GM18858 (cell line): ENCODE measurements at regions not wholly inside any gene's neighbourhood (a gene's known extent, or its start where the extent isn't known, plus 50 kb on each side); places are given as distances from the start of the nearest gene placed in this dataset.
"Not testable (repeated sequence)": the region's sequence is repeated elsewhere in the genome, so short reads cannot be mapped to it uniquely, and the experiment has no call there.

Source experiments
- ATAC-seq: cut with Tn5 transposase; IDR thresholded peaks from one replicate; pipeline ENCODE4 v1.9.1; 2021; ENCODE audit not compliant: unreplicated experiment

DNA sequence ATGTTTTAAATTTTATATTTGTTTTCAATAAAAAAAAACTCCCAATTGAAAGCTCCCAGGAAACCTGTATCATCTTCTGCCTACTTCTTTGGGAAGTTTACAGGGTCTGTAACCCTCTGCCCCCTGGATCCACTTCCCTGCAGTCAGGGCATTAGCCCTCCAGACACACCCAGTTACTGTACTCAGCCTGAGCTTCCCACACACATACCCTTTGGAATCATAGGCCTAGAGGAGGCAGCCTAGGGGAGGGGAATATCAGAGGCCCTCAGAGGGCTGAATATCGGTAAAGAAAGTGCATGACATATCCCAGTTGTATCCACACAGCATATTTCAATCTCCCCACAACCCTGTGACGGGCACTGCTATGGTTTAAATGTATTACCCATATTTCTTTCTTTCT is 56.2 kb upstream of the TFPI start:
- ATAC-seq: not testable (repeated sequence)

DNA sequence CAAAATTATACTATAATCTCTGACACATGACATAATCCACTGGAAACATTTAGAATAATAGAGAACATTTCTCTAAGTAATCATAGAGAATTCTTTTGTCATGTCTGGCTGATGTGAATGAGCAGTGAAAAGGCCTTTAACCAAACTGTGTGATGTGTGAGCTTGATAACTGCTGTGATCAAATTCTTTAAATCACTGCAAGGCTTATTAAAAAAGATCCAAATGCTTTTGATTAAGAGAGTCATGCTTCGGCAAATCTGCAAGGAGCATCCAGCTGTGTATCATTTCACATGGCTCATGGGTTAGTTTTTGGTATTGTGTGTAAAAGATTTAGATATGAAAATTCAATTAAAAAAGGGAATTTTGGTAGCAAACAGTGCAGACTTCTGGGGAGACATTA is 58.6 kb upstream of the TFPI start:
- ATAC-seq: no peak

GRCh38 chr2:187614756-187615155 is 60.5 kb upstream of the TFPI start:
- no peak for ATAC-seq

DNA sequence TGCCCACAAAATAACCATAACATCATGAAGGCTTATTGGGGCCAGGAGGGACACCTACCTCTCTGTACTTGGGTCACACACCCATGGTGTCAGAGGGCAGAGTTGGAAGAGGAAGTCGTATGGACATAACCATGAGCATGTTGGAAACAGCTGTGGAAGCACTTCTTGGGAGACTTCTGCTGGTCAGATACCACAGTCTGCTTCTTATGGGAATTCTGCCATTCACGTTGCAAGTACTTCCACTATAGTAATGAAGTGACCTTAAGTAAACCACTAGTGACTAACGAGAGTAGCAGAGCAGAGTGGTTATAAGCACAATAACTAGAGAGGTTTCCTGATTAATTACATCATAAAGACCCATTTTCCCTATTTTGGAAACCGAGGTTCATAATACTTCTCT is 61.1 kb upstream of the TFPI start:
- ATAC-seq: no peak

DNA sequence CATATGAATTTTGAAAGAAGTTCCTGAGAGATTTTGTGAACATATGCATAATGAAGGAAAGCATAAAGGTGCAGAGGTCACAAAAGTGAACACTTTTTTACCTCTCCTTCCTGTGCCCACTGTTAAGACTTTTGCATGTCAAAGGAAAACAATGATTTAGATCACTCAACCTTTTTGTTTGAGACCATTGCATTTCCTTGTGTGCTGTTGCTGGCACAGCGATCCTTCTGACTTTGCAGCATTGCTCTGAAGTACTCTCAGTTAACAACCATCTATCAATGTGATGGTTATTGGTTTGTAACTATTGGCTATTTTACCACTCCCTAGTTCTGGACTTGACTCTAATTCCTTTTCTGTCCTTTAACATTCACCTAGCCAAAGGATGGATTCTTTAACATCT is 61.7 kb upstream of the TFPI start:
- ATAC-seq: no peak

- ATAC-seq: no peak
These were observed 62.9 kb upstream of the TFPI start for GRCh38 chr2:187617120-187617519.

- ATAC-seq: no peak
These were observed 63.7 kb upstream of the TFPI start for GRCh38 chr2:187617905-187618304.

DNA sequence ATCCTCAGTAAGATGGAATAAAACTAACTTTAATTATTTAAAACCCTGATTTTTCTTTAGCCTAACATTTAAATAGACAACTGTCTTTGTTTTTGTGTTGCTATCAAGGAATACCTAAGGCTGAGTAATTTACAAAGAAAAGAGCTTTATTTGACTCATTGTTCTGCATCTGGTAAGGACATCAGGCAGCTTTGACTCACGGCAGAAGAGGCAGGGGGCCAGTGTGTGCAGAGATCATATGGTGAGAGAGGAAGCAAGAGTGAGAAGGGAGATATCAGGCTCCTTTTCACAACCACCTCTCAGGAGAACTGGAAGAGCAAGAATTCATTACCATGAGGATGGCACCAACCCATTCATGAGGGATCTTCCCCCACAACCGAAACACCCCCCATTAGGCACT is 64.6 kb upstream of the TFPI start:
- no peak for ATAC-seq

- no peak for ATAC-seq
These were observed 72.9 kb upstream of the TFPI start for GRCh38 chr2:187627153-187627552.

DNA sequence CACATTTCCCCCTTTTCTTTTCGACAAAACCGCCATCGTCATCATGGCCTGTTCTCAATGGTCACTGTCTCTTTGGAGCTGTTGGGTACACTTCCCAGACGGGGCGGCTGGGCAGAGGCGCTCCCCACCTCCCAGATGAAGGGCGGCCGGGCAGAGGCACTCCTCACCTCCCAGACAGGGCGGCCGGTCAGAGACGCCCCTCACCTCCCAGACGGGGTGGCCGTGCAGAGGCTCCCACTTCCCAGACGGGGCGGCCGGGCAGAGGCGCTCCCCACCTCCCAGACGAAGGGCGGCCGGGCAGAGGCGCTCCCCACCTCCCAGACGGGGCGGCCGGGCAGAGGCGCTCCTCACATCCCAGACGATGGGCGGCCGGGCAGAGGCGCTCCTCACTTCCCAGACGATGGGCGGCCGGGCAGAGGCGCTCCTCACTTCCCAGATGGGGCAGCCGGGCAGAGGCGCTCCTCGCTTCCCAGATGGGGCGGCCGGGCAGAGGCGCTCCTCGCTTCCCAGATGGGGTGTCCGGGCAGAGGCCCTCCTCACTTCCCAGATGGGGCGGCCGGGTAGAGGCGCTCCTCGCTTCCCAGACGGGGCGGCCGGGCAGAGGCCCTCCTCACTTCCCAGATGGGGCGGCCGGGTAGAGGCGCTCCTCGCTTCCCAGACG is 82.6 kb upstream of the TFPI start:
- ATAC-seq: not testable (repeated sequence)

DNA sequence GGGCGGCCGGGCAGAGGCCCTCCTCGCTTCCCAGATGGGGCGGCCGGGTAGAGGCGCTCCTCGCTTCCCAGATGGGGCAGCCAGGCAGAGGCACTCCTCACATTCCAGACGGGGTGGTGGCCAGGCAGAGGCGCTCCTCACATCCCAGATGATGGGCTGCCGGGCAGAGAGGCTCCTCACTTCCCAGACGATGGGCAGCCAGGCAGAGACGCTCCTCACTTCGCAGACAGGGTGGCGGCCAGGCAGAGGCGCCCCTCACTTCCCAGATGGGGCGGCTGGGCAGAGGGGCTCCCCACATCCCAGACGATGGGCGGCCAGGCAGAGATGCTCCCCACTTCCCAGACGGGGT is 83.1 kb upstream of the TFPI start:
- not testable (repeated sequence) for ATAC-seq

DNA sequence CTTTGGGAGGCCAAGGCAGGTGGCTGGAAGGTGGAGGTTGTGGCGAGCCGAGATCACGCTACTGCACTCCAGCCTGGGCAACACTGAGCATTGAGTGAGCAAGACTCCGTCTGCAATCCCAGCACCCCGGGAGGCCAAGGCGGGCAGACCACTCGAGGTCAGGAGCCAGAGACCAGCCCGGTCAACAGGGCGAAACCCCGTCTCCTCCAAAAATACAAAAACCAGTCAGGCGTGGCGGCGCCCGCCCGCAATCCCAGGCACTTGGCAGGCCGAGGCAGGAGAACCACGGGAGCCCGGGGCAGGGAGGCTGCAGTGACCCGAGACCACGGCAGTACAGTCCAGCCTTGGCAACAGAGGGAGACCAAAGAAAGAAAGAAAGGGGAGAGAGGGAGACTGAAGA is 83.5 kb upstream of the TFPI start:
- ATAC-seq: not testable (repeated sequence)

- no peak for ATAC-seq
These were observed 84.6 kb upstream of the TFPI start for GRCh38 chr2:187638840-187639239.

DNA sequence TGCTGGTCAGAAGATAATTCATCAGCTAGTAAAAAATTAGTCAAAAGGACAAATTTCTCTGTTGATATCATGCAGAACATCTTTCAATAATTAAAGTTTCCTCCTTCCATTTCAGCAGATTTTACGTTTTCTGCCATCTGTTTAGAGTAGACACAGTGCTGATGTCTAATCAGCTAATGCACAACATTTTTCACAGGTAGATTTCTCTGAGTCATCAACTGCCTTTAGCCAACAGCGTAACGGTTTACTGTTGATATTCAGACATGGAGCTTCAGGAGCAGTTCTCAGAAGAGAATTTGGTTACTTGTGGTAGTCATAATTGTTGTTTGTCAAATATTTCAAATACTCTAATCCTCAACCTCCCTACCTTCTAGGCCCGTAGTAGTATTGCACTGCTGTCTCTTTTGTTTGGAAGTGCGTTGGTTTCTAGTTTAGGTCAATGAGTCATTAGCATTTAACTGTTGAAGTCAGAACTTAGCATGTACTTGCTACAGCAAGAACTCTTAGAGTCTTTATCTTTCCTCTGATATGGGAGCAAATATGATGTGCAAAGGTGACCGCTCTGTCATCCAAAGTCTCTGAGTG is 86.8 kb upstream of the TFPI start:
- no peak for ATAC-seq

DNA sequence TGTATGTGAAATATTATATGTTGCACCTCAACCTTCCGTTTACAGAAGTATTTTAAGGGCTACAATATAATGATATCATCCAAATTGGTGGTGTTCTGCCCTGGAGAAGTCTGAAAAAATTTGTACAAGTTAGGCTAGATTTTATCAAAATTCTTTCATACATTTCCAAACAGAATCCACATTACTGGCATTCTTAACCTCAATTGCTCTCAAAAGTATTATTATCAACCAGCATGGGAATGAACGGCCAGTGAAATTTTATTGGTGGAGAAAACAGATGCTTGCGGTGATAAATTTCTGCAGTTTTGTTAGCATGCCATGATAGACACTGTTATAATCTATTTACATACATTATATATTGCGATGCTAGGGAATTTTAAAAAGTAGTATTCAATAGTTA is 88.3 kb upstream of the TFPI start:
- no peak for ATAC-seq

GRCh38 chr2:187644486-187644885 is 90.3 kb upstream of the TFPI start:
- ATAC-seq: no peak

GRCh38 chr2:187644981-187645380 is 90.7 kb upstream of the TFPI start:
- no peak for ATAC-seq

DNA sequence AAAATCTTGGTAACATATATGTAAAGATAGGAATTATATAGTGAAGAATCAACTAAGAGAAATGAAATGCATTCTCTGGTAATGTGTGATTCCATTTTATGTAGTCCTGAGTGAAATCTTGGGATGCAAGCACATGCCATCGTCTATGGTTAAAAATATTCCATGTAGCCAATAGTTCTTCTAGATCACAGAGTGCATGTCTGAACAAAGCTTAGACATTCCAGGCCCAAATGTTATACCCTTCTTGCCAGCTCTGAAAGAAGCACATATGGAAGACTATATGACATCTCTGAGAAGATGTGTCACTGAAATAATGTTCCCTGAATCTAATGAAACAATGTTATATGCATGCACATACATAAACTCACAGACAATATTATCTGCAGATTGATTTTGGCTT is 92.3 kb upstream of the TFPI start:
- ATAC-seq: no peak

DNA sequence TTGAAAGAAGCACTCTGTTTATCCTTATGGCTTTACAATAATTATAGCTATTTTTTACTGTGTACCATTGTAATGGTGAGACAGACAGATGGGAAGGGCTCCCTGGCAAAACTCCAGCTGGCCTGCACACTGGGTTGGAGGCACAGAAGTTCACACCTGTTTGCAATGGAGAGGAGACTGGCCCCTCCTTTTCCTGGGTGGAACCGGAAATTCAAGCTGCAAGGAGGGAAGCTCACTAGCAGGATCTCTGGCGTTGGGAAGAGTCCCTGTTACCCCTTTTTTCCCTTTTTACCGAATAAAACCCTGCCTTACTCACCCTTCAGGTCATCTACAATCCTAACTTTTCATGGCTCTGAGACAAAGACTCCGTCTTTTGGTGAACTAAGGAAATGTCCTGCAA is 100.3 kb upstream of the TFPI start:
- ATAC-seq: no peak

GRCh38 chr2:187655001-187655400 is 100.8 kb upstream of the TFPI start:
- ATAC-seq: no peak

GRCh38 chr2:187656123-187656522 is 101.9 kb upstream of the TFPI start:
- no peak for ATAC-seq

DNA sequence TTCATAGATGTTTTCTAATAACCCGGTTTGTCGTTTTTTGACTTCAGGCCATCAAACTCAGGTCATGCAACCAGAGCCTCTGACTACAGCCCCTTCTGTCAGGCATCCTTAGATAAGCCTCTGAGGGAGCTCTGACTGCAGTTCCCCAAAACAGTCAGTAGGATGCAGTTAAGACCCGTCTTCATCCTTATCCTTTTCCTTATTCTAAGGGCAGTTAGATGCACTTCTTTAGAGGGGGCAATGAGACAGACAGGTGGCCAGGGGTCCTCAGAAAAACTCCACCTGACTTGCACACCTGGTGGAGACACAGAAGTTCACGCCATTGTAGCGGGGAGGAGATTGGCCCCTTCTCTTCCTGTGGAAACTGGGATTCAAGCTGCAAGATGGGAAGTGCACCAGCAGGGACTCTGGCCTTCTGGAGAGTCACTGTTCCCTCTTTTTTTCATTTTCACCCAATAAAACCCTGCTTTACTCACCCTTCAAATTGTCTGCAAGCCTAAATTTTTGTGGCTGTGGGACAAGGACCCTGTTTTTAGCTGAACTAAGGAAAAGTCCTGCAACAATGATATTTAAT is 104.8 kb upstream of the TFPI start:
- peak; percentile 68 for ATAC-seq

GRCh38 chr2:187676050-187676449 is 121.8 kb upstream of the TFPI start:
- not testable (repeated sequence) for ATAC-seq
